WI38 (cell line): ENCODE measurements at regions not wholly inside any gene's neighbourhood (a gene's known extent, or its start where the extent isn't known, plus 50 kb on each side); places are given as distances from the start of the nearest gene placed in this dataset.
"Not testable (repeated sequence)": the region's sequence is repeated elsewhere in the genome, so short reads cannot be mapped to it uniquely, and the experiment has no call there.

Experiments
- H3K4me3 ChIP-seq: 2 replicates; pipeline ENCODE4 v1.5.1; 2011; ENCODE audit warnings: low read depth, mild to moderate bottlenecking, control low read depth, low read length
- TF ChIP-seq, protein P1 (sequence below): IDR thresholded peaks from 2 replicates; pipeline ENCODE4 v1.5.1; 2012; ENCODE audit warnings: low read depth, mild to moderate bottlenecking, control low read depth, low read length

DNA sequence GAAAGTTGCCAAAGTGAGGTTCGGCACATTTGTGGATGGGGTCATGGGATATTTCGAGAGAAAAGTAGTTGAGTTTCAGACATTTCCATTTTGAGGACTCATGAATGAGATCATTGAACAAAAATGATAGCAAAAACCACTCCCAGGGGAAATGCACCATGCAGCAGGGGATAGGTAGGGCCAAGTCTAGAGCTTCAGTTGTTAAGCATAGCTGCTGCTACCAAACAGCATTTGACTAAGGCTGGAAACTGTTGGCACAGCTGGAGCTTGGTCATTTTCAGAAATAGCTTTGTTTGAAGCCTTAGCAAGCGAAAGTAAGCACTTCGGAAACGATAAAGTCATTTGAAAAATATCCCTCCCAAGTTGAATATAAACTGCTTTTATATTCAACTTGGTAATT, 431.8 kb downstream of the SOCS6 start:
- H3K4me3 ChIP-seq: no peak overlapping the region
- TF ChIP-seq, protein P1, sequence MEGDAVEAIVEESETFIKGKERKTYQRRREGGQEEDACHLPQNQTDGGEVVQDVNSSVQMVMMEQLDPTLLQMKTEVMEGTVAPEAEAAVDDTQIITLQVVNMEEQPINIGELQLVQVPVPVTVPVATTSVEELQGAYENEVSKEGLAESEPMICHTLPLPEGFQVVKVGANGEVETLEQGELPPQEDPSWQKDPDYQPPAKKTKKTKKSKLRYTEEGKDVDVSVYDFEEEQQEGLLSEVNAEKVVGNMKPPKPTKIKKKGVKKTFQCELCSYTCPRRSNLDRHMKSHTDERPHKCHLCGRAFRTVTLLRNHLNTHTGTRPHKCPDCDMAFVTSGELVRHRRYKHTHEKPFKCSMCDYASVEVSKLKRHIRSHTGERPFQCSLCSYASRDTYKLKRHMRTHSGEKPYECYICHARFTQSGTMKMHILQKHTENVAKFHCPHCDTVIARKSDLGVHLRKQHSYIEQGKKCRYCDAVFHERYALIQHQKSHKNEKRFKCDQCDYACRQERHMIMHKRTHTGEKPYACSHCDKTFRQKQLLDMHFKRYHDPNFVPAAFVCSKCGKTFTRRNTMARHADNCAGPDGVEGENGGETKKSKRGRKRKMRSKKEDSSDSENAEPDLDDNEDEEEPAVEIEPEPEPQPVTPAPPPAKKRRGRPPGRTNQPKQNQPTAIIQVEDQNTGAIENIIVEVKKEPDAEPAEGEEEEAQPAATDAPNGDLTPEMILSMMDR: no peak

DNA sequence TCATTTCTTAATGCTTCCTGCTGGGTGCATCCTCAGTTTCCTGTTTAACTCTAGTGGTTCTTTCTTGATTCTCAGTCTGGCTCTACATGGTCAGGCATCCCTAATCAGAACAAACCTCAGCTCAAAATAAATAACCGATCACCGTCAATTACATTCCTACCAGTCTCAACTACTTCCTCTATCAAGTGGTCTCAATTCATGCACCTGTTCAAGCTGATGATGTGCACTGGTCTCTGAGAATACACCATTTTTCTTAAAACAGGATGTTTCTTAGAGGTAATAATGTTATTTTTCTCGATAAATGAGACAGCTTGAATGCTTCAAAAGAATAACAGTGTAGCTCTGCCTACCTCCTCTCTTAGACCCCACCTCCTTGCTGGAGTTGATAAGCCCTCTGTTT, 420.9 kb downstream of the SOCS6 start:
- TF ChIP-seq, protein P1: no peak
- H3K4me3 ChIP-seq: no peak overlapping the region

DNA sequence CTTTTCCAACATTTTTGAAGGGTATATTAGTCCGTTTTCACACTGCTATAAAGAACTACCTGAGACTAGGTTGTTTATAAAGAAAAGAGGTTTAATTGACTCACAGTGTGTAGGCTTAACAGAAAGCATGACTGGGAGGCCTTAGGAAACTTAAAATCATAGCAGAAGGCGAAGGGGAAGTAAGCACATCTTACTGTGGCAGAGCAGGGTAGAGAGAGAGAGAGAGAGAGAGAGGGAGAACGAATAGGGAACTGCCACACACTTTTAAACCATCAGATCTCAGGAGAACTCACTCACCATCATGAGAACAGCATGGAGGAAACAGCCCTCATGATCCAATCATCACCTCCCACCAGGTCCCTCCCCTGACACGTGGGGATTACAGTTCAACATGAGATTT, 420.3 kb downstream of the SOCS6 start:
- TF ChIP-seq, protein P1: no peak
- H3K4me3 ChIP-seq: no peak overlapping the region

DNA sequence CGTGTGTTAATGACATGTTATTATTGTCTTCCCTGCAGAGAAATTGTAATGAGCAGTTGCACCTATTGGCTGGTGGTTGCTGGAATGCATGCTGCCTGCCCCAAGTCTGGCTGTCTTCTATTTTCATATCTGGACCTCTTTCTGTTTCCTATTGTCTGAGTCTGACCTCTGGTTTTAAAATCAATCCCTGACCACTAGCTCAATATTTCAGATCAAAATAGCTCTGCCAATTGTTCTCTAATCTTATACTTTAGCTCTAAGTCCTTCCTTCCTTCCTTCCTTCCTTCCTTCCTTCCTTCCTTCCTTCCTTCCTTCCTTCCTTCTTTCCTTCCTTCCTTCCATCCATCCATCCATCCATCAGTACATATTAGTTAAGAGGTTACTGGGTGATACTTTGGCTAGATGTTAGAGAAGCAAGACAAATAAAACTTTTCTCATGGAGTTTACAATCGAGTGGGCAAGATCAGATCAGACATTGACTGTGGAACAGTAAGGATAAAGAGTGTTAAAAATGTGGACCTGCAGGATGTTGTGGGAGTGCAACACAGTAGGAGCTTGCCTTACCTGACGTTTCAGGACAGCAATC, 417.1 kb downstream of the SOCS6 start:
- TF ChIP-seq, protein P1: no peak
- H3K4me3 ChIP-seq: no peak overlapping the region

DNA sequence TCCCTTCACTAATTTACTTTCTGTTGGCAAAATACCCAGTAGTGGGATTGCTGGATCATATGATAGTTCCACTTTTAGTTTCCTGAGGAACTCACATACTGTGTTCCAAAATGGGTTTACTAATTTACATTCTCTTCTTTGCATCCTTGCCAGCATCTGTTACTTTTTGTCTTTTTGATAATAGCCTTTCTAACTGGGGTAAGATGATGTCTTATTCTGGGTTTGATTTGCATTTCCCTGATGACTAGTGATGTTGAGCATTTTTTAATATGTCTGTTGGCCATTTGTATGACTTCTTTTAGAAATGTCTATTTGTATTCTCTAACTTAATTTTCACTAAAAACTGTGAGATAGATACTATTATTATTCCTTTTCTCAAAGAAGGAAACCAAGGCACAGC, 411.7 kb downstream of the SOCS6 start:
- H3K4me3 ChIP-seq: no peak overlapping the region
- TF ChIP-seq, protein P1: no peak

DNA sequence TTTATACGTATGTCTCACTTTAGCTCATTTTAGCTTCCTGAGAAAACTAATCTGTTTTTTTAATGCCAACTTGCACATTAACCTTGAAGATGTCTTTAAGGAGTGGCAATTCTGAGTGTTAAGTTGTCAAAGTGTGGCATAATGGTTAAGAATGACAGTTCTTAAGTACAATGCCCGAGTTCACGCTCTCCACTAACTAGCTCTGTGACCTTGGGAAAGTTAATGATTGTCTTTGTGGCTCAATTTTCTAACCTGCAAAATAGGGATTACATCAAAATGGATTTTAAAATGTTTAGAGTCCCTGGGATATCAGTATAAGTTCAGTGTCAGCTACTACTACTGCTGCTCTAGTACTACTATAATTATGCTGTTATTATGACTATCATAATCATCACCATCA, 409.7 kb downstream of the SOCS6 start:
- no peak overlapping the region for H3K4me3 ChIP-seq
- TF ChIP-seq, protein P1: no peak

DNA sequence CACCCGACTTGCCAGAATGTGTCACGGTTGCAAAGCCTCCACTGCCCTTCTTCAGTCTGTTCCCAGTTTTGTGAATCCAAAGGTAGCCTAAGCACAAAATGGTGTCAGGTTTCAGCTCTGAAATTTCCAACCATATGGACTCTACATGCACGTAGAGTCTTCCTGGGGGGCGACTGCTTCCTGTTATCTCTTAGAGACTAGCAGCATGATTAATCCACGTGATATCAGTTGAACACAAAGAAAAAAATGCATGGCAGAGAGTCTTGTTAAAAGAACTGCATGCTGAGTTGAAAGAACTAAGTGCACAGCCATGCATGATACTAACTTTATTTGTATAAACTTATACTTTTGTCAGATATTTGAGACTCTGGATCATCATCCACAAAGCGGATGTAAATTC, 404.4 kb downstream of the SOCS6 start:
- no peak overlapping the region for H3K4me3 ChIP-seq
- TF ChIP-seq, protein P1: no peak

DNA sequence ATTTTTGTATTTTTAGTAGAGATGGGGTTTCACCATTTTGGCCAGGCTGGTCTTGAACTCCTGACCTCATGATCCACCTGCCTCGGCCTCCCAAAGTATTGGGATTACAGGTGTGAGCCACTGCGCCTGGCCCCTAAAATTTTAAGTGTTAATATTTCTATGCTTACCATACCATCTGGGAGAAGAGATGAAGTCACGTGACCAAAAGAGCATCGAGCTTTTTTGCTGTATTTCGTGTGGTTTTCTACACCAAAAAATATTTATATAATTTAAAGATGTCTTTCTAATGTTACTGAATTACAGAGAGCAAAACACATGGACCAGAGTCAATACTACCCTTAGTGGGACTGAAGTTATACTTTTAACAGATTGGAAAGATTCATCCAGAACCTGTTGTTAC, 400.9 kb downstream of the SOCS6 start:
- not testable (repeated sequence) for H3K4me3 ChIP-seq
